NT2/D1 (cell line): ENCODE measurements at regions not wholly inside any gene's neighbourhood (a gene's known extent, or its start where the extent isn't known, plus 50 kb on each side); places are given as distances from the start of the nearest gene placed in this dataset.

Experiments used
- DNase-seq: peaks from one replicate; pipeline ENCODE4 v3.0.0-alpha.2; 2011; ENCODE audit warnings: low read depth, low spot score
- H3K27me3 ChIP-seq: 2 replicates; pipeline ENCODE4 v1.6.0; 2011; ENCODE audit warnings: mild to moderate bottlenecking; ENCODE audit not compliant: insufficient read length, insufficient read depth
- H3K36me3 ChIP-seq: 2 replicates; pipeline ENCODE4 v1.6.1; 2011; ENCODE audit warnings: mild to moderate bottlenecking, low read length, mixed read lengths; ENCODE audit not compliant: insufficient read depth, insufficient read length
- H3K4me1 ChIP-seq: 2 replicates; pipeline ENCODE4 v1.5.1; 2011; ENCODE audit not compliant: insufficient read depth, insufficient read length
- H3K4me3 ChIP-seq: 2 replicates; pipeline ENCODE4 v1.5.1; 2011; ENCODE audit warnings: low read depth; ENCODE audit not compliant: insufficient read length
- H3K9ac ChIP-seq: 2 replicates; pipeline ENCODE4 v1.6.0; 2011; ENCODE audit warnings: low read depth; ENCODE audit not compliant: insufficient read length
- H3K9me3 ChIP-seq: 2 replicates; pipeline ENCODE4 v1.5.1; 2011; ENCODE audit warnings: mild to moderate bottlenecking, low read length; ENCODE audit not compliant: insufficient read depth
- SUZ12 ChIP-seq: IDR thresholded peaks from 2 replicates; pipeline ENCODE4 v1.6.1; 2011; ENCODE audit not compliant: insufficient read length, insufficient read depth; ENCODE audit errors: extremely low read depth
- YY1 ChIP-seq: IDR thresholded peaks from 2 replicates; pipeline ENCODE4 v1.6.1; 2011; ENCODE audit not compliant: insufficient read length, insufficient read depth
- ZNF274 ChIP-seq: IDR thresholded peaks from 2 replicates; pipeline ENCODE4 v1.6.1; 2011; ENCODE audit warnings: mild to moderate bottlenecking, low read depth, low read length

DNA sequence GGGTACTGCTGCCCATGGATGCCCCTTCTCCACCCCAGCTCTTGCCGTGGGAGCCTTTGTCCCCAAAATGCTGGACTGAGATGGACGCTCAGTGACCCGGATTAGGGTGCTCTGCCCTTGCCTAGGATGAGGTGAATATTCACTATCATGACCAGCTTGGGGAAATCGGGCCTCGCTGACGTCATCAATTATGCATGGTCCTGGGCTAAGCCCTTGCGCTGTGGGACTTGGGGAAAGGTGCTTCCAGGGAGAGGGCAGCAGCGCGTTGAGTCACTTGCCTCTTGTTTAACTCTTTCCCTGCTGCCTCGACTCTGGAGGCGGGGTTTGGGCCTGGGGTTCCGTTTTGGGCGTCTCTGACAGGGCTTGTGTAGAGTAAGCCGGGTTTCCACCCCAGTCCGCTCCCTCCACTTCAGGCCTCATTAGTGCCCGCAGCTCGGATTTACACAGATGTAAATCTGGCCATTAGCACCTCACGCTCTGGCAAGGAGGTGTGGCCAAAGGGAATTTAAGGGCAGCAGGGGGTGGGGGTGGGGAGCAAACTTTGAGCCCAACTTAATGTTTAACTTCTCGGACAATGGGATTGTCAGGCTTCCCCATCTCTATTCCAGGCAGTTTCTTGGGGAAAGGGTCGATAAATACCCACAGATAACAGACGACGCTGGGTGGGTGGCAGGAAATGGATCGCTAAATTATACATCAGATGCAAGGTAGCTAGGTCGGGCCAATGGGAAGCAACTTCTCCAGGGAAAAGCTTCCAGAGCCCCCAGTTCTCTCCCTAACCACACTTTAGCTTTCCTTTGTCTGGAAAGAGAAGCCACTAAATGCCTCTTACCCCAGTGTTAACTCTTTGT is 51.3 kb upstream of the TCF7L2 start:
- no peak for TF ChIP-seq ZNF274
- TF ChIP-seq YY1: no peak
- TF ChIP-seq SUZ12: no peak
- peaks cover 6% of the 10 kb centered on the region for H3K27me3 ChIP-seq
- H3K4me3 ChIP-seq: peak overlapping the region; percentile 5
- peak; percentile 85 for DNase-seq
- no peaks in the 10 kb centered on the region for H3K4me1 ChIP-seq
- H3K9ac ChIP-seq: peak overlapping the region; percentile 6
- 0 out of 2 replicates have a peak, but pooled peaks cover under 1% of the 10 kb centered on the region for H3K9me3 ChIP-seq
- H3K36me3 ChIP-seq: no peaks in the 10 kb centered on the region

DNA sequence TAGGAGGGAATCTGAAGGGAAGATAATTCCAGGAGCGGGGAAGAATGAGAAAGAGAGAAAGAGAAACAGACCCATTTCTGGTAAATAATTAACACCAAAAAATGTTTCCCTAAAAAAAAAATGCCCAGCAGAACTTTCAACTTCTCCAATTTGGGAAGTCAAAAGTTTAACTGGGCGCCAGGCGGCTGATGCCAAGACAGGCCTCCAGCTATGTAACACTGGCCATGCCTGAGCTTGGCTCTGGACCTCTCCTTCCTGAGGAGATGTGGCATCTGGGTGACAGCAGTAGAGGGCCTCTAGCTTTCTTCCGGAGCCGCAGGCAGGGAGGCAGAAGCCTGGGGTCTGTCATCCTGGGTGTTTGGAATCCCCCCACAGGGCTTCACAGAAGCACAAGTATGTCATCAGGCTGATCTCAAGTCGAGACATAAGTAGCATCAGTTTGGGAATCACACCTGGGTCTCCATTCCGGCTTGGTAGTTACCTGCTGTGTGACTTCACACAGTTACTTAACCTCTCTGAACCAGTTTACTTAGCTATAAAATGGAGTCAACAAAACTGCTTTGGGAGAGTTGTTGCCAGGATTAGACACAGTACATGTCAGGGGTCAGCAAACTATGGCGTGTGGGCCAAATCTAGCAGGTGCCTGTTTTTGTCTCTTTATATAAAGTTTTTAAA is 50.5 kb upstream of the TCF7L2 start:
- no peak overlapping the region for H3K4me3 ChIP-seq

More for the DNA sequence above, 50.5 kb upstream of the TCF7L2 start:
- Histone ChIP-seq H3K36me3 (no peaks in the 10 kb centered on the region), H3K4me1 (no peaks in the 10 kb centered on the region), H3K27me3 (peaks cover 6% of the 10 kb centered on the region), H3K9ac (no peak overlapping the region), H3K9me3 (no peaks in the 10 kb centered on the region)
- TF ChIP-seq SUZ12 (no peak), ZNF274 (no peak), YY1 (no peak)
- DNase-seq: no peak
